HUDEP-2 (cell line): ENCODE measurements at regions not wholly inside any gene's neighbourhood (a gene's known extent, or its start where the extent isn't known, plus 50 kb on each side); places are given as distances from the start of the nearest gene placed in this dataset.
"Not testable (repeated sequence)": the region's sequence is repeated elsewhere in the genome, so short reads cannot be mapped to it uniquely, and the experiment has no call there.

Experiments
- DNase-seq, 76 experiments: peaks; one replicate each; lab custom pipeline; 2025; ENCODE audit not compliant: unreplicated experiment in 76 of 76; lab: John Stamatoyannopoulos, UW

DNA sequence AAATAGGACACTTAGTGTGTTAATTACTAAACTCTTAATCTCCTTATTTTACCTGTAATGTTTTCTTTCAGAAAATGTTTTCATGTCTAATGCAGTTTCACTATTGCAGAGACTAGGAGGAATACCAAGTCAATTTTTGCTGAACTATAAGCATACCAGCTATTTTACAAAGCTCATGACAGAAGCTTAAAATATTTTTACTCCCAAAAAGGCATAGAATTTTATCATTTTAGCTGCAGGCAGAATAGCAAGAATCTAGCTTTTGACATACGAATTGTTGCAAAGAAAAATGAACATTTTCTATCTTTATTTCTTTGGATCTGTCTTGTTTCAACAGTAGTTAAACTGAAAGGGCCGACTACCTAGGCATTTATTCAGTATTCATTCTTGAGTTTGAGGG lies 366.9 kb downstream of the FAT3 start:
- DNase-seq, result no peak

DNA sequence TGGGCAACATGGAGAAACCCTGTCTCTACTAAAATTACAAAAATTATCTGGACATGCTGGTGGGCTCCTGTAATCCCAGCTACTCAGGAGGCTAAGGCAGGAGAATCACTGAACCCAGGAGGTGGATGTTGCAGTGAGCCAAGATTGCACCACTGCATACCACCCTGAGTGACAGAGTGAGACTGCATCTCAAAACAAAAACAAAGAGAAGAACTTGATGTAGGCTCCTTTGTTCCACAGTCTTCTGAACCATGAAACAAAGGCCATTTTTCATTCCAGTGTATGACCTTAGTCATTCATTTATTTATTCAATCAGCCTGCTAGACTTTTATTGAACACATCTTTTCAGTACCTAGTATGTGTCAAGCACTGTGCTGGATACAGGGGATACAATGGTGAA lies 369.6 kb downstream of the FAT3 start:
- no peak for DNase-seq

DNA sequence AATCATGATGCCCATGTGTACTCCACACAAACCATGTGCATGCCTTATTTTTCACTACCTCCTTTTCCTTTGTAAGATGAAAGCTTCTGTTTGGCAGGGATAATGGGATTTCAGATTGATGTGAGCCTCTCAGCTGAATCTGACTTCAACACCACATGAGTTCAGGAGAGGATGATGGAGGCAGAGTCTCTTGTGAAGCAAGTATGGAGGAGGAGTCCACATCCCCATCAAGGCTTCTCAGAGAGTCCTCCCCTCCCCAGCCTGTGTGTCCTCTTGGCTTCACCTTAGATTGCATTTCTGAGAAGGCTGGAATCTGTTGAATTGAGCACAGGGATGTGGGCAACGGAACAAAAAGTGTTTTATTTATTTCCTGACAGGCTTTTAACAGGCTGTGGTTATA lies 370.4 kb downstream of the FAT3 start:
- no peak for DNase-seq

DNA sequence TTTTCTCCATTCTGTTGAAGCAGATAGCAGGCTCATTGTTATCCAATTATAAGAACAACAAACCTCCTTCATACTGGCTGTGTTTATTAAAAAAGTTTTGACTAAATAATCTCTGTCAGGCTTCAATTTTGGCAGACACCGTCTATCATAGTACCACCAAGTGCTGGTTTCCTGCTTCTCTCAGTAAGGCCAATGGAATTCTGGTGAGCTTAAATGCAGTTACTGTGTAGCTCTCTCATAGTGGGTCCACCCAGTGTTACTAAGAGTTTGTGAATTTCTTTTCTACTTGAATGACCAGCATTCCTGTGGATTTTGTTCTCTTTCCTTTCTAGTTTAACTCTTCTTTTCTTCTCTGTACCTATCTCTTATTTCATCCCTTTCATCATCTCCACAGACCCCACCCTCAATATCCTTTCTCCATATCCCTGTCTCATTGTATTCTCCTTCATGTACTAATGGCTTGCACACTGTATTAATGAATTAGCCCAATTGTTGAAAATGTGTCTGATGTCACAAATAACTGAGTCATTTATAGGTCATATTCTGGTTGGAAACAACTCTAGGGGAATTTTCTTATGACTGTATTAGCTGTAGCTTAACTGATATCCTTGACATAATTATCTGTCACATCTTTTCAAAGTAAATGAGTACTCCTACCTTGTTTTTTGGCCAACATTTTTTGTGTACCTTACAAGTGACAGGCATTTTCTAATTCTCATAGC lies 372.1 kb downstream of the FAT3 start:
- no peak for DNase-seq

DNA sequence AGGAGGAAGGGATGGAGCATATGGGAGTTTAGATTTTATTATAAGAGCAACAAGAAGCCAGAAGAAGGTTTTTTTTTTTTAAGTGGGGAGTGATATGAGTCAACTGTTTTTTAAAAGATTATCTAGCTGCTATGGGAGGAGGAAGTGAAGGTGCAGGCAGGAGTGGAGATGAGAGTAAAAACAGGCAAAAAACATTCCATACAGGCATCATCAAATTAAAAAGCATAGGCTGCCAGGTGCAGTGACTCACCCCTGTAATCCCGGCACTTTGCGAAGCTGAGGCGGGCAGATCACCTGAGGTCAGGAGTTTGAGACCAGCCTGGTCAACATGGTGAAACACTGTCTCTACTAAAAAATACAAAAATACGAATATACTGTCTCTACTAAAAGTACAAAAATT lies 368.4 kb upstream of the MTNR1B start:
- no peak for DNase-seq

DNA sequence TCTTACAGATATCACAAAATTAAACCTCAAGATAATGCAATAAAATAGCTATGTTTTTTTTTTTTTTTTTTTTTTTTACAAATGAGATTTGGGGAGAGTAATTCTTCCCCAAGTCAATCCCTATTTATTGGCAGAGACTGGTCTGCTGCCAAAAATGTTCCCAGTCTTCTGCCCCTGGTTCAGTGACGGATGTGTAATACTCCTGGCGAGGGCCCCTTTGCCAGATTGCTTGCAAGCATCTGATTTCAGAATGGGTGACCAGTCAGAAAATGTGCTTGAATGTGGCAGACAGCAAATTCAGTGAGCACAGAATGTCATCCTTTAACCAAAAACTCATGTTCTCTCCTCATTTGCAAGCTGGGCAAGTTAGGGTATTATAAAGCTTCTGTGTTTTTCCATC lies 363.8 kb upstream of the MTNR1B start:
- no peak for DNase-seq

DNA sequence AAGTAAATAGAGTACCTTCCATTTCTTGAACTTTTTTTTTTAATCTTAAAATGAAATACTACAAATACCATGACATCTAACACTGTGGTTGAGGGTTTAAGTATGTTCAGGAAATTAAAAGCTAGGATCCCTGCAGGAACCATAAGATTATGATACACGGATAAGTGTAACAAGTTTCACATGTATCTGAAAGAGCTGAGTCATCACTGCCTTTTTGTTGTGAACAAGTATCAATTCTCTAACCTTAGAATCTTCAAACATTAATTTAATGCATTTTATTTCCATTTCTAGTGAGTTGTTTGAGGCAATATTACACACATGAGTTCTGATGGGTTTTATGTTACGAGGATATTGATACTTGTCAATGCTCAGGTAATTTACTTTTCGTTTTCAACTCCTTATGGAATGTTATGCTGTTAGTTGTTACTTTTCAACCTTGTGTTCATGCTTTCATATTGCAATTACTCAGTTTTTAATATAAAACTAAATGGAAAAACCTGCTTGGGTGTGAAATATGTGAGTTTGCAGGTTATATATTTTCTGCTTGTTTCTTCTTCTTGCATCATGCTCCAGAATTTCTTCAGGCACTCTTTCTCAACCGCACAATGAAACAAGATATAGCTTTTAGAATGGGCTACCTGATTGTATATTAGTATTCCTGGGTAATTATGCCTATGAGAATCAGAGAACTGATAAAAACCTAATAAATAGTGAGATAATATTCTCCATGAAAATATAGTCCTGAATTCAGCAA lies 361.3 kb upstream of the MTNR1B start:
- DNase-seq, result no peak

DNA sequence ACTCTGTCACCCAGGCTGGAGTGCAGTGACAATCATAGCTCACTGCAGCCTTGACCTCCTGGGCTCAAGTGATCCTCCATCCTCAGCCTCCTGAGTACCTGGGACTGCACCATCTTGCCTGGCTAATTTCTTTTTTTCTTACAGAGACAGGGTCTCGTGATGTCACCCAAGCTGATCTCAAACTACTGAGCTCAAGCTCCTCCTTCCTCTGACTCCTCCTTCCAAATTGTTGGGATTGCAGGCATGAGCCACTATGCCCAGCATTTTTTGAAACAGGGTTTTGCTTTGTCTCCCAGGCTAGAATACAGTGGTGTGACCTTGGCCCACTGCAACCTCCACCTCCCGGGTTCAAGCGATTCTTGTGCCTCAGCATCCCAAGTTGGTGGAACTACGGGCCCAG lies 358.3 kb upstream of the MTNR1B start:
- DNase-seq, result no peak

DNA sequence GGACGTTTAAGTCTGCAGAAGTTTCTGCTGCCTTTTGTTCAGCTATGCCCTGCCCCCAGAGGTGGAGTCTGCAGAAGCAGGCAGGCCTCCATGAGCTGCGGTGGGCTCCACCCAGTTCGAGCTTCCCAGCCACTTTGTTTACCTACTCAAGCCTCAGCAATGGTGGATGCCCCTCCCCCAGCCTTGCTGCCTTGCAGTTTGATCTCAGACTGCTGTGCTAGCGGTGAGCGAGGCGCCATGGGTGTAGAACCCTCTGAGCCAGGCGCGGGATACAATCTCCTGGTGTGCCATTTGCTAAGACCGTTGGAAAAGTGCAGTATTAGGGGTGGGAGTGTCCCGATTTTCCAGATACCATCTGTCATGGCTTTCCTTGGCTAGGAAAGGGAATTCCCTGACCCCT lies 351.4 kb upstream of the MTNR1B start:
- DNase-seq, result not testable (repeated sequence)

DNA sequence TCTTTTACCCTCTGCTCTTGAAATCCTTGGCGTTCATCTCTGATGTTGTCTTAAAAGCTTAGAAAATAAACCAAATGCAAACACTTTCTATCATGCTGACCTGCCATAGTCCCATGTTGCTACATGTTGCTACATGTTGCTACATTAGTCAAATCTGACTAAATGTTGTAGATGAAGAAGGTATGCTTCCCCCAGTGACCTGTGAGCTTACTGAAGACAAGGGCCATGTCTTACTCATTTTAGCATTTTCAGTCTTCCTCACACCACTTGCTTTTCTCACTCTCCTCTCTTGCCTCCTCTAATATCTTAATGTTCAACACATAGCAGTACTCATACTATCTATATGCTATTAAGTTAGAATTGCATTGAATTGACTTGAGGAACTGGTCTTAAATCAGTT lies 346.4 kb upstream of the MTNR1B start:
- no peak for DNase-seq

DNA sequence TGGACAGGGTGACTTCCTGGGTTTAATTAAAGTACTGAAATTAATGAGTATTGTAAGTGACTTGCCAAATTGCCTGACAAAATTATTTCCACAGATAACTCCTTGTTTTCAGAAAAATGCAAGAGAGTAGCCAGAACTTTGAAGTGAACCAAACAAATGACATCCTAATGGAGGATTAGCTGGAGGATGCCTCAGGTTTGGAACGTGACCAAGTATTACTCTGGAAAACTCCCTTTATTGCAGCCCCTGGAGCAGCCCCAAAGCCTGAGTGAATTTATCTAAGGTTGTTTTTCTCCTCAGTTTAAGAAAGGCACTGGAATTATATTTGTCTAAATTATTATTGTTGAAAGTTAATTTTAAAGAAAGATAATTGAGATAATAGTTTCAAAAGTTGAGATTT lies 343.6 kb upstream of the MTNR1B start:
- DNase-seq, result no peak

DNA sequence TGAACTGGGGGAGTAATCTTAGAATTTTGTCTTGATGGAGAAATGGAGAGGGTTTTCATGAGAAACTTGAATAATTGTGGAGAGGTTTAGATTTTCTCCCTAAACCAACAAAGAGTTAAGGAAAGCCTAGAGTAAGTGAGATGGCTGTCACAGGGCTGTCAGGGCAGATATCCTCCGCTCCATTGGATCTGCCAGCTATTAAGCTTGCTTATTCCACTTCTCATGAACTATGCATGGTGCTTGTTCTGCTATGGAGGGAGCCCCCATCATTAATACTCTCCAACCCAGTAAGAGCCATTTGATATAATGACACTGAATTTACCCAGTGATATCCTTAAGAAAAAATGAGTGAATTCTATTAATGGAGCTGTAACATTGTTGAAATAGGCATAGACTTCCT lies 342.8 kb upstream of the MTNR1B start:
- no peak for DNase-seq

DNA sequence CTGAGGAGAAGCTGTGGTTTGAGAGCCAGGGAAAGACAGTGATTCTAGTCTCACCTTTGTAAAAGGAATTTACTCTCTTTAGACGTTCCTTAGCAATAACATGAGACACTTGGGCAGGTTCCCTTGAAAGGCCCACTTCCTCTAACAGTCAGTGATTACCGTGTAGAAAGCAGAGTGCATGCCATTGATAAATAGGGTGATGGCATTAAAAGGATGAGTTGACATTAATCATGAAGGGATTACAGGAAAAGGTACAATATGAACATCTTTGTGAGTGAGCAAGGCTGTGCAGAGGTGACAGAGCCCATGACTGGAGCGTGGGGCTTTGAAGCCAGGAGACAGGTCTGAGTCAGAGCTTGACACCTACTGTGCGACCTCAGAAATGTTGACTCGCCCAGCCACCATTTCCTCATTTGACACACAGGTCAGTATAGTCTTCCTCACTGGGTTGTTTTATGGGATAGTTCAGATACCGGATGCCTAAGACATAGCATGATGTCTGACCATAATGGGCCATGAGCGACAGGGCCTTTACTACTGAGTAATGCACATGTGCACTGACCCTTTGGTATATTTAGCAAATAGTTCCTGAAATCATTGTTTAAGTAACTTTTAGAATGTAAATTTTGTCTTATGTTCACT lies 341.7 kb upstream of the MTNR1B start:
- DNase-seq, result no peak

DNA sequence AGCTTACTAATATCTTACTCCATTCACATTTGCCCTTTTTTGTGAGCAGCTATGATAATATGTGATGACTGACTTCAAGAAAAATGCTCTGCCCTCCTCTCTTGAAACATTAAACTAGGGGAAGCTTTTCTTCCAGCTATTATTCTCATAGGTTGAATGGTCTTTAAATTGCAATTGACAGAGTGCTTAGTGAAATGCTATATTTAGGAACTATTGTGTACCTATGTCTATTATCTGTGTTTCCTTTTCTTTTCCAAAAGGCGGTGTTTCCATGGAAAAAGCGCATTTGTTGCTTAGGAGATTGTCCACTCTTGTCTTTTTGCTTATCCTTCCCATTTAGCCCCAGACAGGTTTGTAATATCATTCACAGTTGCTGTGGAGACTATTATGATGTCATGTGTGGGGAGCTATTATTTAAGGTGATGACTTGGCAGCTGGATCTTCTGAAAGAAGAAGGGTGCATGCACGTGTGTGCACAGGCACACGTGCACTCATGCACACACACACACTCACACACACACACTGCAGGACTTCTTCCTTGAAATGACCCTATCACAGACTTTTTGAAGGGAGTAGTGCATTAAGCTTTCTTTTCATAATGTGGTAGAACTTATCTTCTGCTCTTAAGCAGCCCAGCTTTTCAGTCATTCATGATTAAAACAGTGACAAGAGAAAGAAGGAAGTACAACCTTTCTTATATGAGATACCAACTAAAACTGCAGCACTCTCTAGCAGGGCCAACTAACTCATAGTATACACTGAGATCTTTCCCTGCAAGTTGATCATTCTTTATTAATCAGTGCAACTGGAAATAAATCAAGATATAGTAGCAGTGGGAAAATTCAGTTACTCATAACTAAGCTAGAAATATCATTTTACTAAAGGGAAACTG lies 340.8 kb upstream of the MTNR1B start:
- no peak for DNase-seq

DNA sequence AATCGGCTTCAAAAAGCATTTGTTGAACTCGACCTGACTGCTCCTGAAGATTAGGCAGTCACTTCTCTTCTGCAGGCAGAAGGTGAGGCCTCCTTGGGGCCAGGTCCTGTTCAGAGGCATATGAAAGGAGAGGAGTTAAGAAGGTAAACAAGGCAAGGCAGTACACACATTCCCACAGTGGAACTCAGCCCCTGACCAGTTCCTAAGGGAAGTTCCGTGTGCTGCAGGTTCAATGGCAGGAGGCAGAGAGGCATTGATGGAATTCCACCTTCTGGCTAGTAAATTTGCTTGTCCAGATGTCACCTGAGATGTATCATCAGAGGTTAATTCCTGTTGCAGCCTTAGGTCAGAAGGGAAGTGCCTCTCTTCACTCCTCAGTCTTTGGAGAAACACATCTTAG lies 337.0 kb upstream of the MTNR1B start:
- no peak for DNase-seq

DNA sequence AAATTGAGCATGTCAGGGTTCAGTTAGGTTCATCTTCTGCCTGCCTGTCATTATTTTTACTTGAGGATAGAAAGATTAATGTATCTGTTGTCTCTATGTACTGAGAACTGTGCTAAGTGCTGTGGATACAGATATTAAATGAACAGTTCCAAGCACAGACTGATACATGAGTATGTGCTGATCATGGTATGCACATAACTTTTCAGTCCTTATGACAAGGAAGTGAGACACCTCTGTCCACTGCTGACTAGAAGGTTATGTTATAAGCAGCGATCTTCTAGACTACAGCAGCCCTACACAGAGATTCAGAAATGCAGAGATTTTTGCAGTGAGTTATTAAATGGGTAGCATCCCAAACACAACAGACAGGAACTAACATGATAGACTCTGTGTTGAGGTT lies 335.6 kb upstream of the MTNR1B start:
- DNase-seq, result no peak

DNA sequence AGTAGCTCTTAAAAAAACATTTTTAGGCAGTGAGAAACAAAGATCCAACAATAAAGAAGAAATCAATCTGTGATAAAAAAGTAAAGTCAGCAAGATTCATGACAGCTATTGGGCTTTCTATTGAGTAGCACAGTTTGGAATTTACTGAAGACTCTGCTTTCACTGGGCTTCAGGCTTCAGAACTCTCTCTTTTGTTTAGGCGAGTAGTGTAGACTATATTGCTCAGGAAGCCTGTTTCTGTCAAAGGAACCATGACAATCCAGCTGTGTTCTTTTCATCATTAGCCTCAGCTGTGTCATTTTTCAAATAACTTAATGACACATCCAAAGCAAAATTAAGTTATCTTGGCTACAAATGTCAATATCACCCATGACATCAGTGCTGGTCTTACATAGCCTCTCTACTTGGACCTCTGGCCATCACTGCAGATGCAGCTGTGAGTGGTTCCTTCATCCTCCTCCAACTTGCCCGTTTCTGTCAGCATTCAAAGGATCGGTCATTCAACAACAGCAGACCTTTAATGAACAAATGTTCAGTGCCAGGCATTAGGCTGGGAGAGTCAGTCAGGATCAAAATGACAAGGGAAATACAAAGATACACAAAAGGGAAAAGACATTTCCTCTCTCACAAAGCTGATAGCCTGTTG lies 332.8 kb upstream of the MTNR1B start:
- DNase-seq, result no peak

DNA sequence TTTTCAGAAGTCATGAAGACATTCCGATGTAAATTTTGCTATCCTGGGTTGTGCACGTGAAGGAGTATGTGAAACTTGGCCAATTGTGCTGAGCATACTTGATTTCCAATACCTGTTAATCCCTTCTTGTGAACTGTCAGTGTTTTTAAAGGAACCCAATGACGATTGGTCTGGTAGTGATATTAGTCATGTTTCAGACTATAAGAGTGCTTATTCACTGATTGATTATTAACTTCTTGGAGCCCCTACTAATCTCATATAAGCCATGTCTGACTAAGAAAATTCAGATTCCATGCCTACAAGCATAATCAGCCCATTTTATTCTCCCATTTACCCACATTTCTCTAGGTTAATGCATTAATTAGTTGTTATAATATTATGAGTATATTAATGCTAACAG lies 330.8 kb upstream of the MTNR1B start:
- no peak for DNase-seq

DNA sequence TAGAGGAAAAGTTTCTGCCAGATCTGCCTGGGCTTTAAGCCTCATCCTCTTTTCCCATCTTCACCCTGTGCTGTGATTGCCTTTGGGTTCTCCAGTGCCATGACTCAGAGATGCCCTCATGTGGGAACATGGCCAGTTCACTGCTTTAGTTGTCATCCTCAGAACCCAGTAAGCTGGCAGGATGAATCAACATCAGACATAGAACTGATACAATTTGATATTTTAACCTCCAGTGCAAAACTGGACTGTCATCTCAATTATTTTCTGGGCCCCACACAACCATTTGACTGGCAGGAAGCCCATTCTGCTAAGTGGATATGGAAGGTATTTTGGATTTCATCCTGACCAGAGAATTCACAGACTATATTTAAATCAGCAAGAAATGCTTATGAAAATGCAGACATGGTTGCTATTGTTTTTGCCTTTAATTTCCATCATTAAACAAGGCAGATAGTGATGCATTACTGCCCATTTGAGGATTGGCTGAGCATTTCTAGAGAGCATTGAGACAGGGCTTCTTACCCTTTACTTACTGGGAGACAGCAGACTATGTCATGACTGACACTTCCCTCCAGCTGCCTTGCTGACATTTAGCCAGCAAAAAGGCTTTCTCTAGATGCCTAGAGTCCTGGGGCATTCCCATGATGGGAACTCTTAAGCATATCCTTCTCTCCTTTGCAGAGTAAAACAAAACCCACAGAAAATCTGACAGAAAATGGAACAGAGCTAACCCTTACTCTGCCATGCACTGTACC lies 327.1 kb upstream of the MTNR1B start:
- no peak for DNase-seq

DNA sequence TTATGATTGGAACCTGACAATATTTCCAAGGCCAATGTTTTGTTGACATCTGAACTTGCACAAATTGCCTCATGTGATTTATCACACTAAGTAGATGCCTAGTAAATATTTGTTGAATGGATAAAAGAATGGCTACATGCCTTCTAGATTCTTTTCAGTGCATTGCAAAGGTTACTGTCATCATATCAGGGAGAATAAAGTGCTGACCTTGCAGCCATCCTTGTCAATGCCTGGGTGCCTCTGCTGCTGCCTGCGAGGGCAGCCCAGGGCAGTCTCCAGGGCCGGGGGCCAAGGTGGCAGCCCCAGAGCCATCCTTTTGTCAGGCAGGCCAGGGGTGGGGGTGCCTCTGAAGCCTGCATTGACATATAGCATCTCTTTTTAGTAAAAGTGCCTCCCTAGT lies 325.6 kb upstream of the MTNR1B start:
- DNase-seq, result no peak
